Epithelial cell of proximal tubule (primary cell): ENCODE measurements at regions not wholly inside any gene's neighbourhood (a gene's known extent, or its start where the extent isn't known, plus 50 kb on each side); places are given as distances from the start of the nearest gene placed in this dataset.

Source experiments
- DNase-seq: peaks from one replicate; pipeline ENCODE4 v3.0.0-alpha.2; 2011; ENCODE audit warnings: low read depth
- H3K4me3 ChIP-seq: 2 replicates; pipeline ENCODE4 v1.5.1; 2011; ENCODE audit warnings: low read depth, mild to moderate bottlenecking, low read length
- TF ChIP-seq, protein P1 (sequence below): conservative IDR thresholded peaks from 2 replicates; pipeline ENCODE4 v1.5.1; 2012; ENCODE audit warnings: low read depth, mild to moderate bottlenecking, low read length

DNA sequence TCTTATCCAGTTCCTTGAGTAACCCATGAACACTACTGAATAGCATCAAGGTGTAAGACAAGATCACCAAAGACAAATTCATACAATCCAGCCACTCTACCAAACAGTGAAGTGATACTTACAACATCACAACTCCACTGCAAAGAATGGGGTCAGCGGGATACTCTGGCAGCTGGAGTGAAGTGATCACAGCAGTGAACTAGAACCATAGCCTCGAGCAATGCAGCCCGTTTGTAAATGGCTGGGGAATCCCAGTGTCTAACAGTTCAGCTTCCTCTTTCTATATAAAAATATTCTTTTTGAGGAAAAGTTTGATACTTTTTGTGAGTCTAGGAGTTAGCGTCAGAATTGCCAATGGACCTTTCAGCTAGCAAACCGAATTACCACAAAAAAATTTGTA is 515.2 kb downstream of the ZNF608 start:
- TF ChIP-seq, protein P1, sequence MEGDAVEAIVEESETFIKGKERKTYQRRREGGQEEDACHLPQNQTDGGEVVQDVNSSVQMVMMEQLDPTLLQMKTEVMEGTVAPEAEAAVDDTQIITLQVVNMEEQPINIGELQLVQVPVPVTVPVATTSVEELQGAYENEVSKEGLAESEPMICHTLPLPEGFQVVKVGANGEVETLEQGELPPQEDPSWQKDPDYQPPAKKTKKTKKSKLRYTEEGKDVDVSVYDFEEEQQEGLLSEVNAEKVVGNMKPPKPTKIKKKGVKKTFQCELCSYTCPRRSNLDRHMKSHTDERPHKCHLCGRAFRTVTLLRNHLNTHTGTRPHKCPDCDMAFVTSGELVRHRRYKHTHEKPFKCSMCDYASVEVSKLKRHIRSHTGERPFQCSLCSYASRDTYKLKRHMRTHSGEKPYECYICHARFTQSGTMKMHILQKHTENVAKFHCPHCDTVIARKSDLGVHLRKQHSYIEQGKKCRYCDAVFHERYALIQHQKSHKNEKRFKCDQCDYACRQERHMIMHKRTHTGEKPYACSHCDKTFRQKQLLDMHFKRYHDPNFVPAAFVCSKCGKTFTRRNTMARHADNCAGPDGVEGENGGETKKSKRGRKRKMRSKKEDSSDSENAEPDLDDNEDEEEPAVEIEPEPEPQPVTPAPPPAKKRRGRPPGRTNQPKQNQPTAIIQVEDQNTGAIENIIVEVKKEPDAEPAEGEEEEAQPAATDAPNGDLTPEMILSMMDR = no peak

DNA sequence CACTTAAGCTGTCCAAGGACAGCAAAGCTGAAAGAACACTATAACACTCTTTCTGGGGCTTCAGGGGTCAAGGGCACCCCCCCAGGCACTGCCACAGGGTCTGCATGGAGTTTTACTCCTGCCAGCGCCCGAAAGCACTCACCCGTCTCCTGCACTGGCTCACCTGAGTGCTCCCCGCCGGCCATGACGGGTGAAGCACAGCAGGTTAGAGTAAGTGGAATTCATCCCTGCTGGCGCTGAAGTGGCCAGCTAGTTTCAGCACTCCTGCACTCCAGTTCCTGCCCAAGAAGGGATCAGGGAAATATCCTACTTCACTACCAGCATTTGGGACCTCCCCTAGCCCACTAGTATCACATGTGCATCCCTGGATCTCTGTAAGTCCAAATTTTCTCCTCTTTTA is 516.0 kb downstream of the ZNF608 start:
- DNase-seq = no peak
- TF ChIP-seq, protein P1 = no peak
- no peak overlapping the region for H3K4me3 ChIP-seq

More for the DNA sequence above, 515.2 kb downstream of the ZNF608 start:
- no peak overlapping the region for H3K4me3 ChIP-seq
- DNase-seq = no peak

DNA sequence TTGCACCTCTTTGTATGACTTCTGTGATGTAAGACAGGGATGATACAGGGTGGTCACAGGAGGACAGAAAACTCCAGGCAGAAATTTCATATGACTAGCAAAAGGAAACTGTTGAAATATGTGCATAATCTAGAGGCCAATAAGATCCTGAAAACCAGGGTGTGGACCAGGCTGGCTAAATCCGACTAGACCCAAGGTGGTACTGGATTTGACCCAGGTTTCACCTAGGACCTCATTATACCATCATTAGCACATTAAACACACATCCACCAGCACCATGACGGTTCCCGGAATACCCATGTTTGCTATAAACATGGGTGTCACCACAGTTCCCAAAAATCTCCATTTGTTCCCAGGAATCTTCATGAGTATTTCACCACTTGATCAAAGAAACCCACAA is 517.1 kb downstream of the ZNF608 start:
- DNase-seq = no peak
- TF ChIP-seq, protein P1 = no peak
- H3K4me3 ChIP-seq = no peak overlapping the region

DNA sequence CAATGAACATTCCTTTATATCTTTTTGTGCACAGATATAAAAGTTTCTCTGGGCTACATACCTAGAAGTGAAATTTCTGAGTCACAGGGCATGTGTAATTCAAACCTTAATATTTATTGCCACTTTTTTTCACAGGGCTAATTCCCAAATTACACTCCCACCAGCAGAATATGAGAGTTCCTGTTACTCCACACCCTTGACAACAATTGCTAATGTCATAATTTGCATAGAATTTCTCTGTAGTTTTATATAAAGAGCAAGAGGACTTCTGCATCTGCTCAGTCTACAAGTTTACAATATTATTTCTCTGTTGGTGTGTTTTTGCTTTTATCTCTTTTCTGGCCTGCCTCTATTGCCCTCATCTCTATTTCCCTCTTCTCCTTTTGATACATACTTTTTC is 518.5 kb downstream of the ZNF608 start:
- TF ChIP-seq, protein P1 = no peak
- no peak overlapping the region for H3K4me3 ChIP-seq
- no peak for DNase-seq

DNA sequence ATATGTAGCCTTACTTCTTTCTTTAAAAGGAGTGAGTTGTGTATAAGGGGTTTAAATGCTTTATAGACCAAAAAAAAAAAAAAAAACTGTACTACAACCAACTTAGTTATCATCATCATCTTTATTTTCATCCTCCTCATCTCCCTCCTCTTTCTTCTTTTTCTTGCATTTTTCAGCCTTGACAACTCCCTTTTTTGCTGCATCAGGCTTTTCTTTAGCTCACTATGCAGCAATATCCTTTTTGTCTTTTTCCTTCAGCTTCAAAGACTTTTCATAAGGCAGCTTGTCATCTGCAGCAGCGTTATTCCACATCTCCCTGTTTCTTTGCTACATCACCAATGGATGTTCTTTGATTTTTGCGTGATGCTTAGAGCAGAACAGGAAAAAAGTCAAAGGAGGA is 526.0 kb downstream of the ZNF608 start:
- DNase-seq = no peak
- H3K4me3 ChIP-seq = no peak overlapping the region
- TF ChIP-seq, protein P1 = no peak

DNA sequence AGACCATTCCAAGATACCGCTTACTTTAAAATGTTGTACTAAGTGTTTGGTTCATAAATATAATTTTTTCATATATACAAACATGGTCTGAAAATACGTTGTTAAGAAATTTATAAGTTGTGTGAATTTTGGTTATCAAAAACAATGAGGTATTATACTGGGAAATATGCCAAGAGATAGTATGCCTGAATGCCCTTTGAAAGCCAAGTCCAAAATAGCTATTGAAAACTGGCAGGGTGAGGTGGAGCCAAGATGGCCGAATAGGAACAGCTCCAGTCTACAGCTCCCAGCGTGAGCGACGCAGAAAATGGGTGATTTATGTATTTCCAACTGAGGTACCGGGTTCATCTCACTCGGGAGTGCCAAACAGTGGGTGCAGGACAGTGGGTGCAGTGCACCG is 533.5 kb downstream of the ZNF608 start:
- H3K4me3 ChIP-seq = no peak overlapping the region
- TF ChIP-seq, protein P1 = no peak
- no peak for DNase-seq

DNA sequence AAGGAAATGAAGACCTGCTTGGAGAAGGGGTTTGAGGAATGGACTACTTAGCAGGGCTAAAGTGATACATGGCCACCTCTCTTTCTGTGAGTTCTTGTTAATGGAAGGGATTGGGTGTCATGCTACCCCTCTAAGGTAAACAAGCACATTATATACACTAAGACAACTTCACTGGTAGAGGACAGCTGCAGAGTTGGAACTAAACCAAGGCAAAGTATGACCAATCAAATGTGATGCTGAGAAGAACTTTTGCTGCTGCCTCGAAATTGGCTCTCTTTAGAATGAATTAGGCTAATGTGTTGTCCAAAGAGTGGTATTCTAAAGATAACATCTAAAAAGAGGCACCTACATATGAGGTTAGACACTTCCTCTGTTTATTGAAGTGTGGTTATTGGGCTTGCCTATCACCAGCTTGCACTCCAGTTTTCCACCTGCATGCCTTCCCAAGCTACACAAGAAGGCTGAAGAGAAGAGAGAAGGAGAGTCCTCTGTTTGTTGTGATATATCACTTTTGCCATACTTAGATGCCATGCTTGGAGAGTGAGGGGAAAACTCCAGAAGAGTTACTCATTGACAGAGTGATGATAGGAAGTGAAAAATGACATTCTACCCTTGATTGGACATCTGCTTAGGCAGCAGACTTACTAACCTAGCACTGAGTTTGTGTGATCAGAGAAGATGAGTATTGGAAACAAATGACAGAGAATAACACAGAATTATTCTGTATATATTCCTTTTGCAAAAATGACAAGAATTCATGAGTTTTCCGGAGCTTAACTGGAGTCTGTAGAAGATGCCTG is 536.1 kb downstream of the ZNF608 start:
- DNase-seq = no peak
- TF ChIP-seq, protein P1 = no peak
- H3K4me3 ChIP-seq = no peak overlapping the region
